Prostate gland (tissue), 2 donors: ENCODE measurements at regions not wholly inside any gene's neighbourhood (a gene's known extent, or its start where the extent isn't known, plus 50 kb on each side); places are given as distances from the start of the nearest gene placed in this dataset.

Source experiments
- POLR2A ChIP-seq: fragments of 450-650 bp; IDR thresholded peaks from one replicate; pipeline ENCODE4 v1.6.1; 2016; ENCODE audit warnings: antibody characterized with exemption, mild to moderate bottlenecking
- TF ChIP-seq, protein P1 (sequence below), 4 experiments: fragments of 200-600 bp in 2 of 4; fragments of 450-650 bp in 2 of 4; sonication (generic) in 2 of 4; IDR thresholded peaks; 1 replicate in 3 of 4; 2 replicates in 1 of 4; pipeline ENCODE4 v1.5.1; 2016 to 2019; ENCODE audit warnings: antibody characterized with exemption in 4 of 4, mild to moderate bottlenecking in 2 of 4, moderate library complexity in 2 of 4

- TF ChIP-seq, protein P1, sequence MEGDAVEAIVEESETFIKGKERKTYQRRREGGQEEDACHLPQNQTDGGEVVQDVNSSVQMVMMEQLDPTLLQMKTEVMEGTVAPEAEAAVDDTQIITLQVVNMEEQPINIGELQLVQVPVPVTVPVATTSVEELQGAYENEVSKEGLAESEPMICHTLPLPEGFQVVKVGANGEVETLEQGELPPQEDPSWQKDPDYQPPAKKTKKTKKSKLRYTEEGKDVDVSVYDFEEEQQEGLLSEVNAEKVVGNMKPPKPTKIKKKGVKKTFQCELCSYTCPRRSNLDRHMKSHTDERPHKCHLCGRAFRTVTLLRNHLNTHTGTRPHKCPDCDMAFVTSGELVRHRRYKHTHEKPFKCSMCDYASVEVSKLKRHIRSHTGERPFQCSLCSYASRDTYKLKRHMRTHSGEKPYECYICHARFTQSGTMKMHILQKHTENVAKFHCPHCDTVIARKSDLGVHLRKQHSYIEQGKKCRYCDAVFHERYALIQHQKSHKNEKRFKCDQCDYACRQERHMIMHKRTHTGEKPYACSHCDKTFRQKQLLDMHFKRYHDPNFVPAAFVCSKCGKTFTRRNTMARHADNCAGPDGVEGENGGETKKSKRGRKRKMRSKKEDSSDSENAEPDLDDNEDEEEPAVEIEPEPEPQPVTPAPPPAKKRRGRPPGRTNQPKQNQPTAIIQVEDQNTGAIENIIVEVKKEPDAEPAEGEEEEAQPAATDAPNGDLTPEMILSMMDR (IDR thresholded peaks at IDR 0.05) = no peak
- no peak for TF ChIP-seq POLR2A
Measured at GRCh38 chr7:63096141-63096540, 902.5 kb upstream of the ZNF722 start.
